DOHH2 (cell line): ENCODE measurements at regions not wholly inside any gene's neighbourhood (a gene's known extent, or its start where the extent isn't known, plus 50 kb on each side); places are given as distances from the start of the nearest gene placed in this dataset.

Experiments
- H3F3A ChIP-seq: fragments of 200-600 bp; sonication (generic), shearing (Covaris generic); 2 replicates; pipeline ENCODE4 v1.6.0; 2016; ENCODE audit warnings: antibody characterized with exemption, mild to moderate bottlenecking; ENCODE audit not compliant: control insufficient read depth, insufficient read depth
- H3K27ac ChIP-seq: fragments of 200-600 bp; sonication (generic); 2 replicates; pipeline ENCODE4 v1.5.1; 2014; ENCODE audit warnings: low read depth, mild to moderate bottlenecking, low read length, moderate library complexity
- H3K27me3 ChIP-seq: fragments of 200-600 bp; sonication (generic); 2 replicates; pipeline ENCODE4 v1.6.1; 2014; ENCODE audit warnings: mild to moderate bottlenecking, low read length, mixed read lengths; ENCODE audit not compliant: control insufficient read depth
- H3K36me3 ChIP-seq: fragments of 200-600 bp; sonication (generic); 2 replicates; pipeline ENCODE4 v1.6.1; 2014; ENCODE audit warnings: mild to moderate bottlenecking, low read length, moderate library complexity, mixed read lengths; ENCODE audit not compliant: control insufficient read depth
- H3K4me1 ChIP-seq: fragments of 200-600 bp; sonication (generic); 2 replicates; pipeline ENCODE4 v1.6.1; 2014; ENCODE audit warnings: mild to moderate bottlenecking, low read length, mixed read lengths; ENCODE audit not compliant: control insufficient read depth
- H3K4me2 ChIP-seq: fragments of 200-600 bp; sonication (generic); 2 replicates; pipeline ENCODE4 v1.6.0; 2014; ENCODE audit warnings: mild to moderate bottlenecking, low read length, moderate library complexity
- H3K4me3 ChIP-seq: fragments of 200-600 bp; sonication (generic); 2 replicates; pipeline ENCODE4 v1.5.1; 2014; ENCODE audit warnings: mild to moderate bottlenecking, low read length, mixed read lengths
- H3K79me2 ChIP-seq: fragments of 200-600 bp; sonication (generic); 2 replicates; pipeline ENCODE4 v1.6.1; 2014; ENCODE audit warnings: mild to moderate bottlenecking, low read length, mixed read lengths; ENCODE audit not compliant: control insufficient read depth
- H3K9me2 ChIP-seq: fragments of 200-600 bp; sonication (generic); replicated peaks from 2 replicates; pipeline ENCODE4 v1.6.1; 2014; ENCODE audit warnings: mild to moderate bottlenecking, low read length, mixed read lengths; ENCODE audit not compliant: control insufficient read depth
- H3K9me3 ChIP-seq: fragments of 200-600 bp; sonication (generic); 2 replicates; pipeline ENCODE4 v1.6.1; 2014; ENCODE audit warnings: antibody characterized with exemption, low read length, mixed read lengths; ENCODE audit not compliant: control insufficient read depth, insufficient read depth
- H4K20me1 ChIP-seq: fragments of 200-600 bp; sonication (generic); 2 replicates; pipeline ENCODE4 v1.6.0; 2014; ENCODE audit warnings: low read depth, mild to moderate bottlenecking, antibody characterized with exemption, low read length, moderate library complexity; ENCODE audit not compliant: control insufficient read depth, insufficient read depth
- CTCF ChIP-seq: fragments of 200-600 bp; sonication (generic); IDR thresholded peaks from one replicate; pipeline ENCODE4 v1.5.1; 2014; ENCODE audit warnings: antibody characterized with exemption, mild to moderate bottlenecking, low read depth, low read length; ENCODE audit not compliant: poor library complexity, severe bottlenecking
- EZH2phosphoT487 ChIP-seq: fragments of 200-600 bp; sonication (generic); IDR thresholded peaks from 2 replicates; pipeline ENCODE4 v1.6.1; 2017; ENCODE audit warnings: borderline replicate concordance, mild to moderate bottlenecking, antibody characterized with exemption, low read length, moderate library complexity, mixed read lengths

- H3F3A ChIP-seq = no peaks in the 10 kb centered on the region
- H3K9me3 ChIP-seq = no peaks in the 10 kb centered on the region
- H3K27me3 ChIP-seq = no peaks in the 10 kb centered on the region
- no peaks in the 10 kb centered on the region for H3K9me2 ChIP-seq
- no peaks in the 10 kb centered on the region for H3K36me3 ChIP-seq
- H3K4me1 ChIP-seq = no peaks in the 10 kb centered on the region
- H3K27ac ChIP-seq = no peak overlapping the region
- H3K4me3 ChIP-seq = no peak overlapping the region
- H3K4me2 ChIP-seq = no peak overlapping the region
- TF ChIP-seq CTCF = no peak
- no peaks in the 10 kb centered on the region for H3K79me2 ChIP-seq
- H4K20me1 ChIP-seq = no peaks in the 10 kb centered on the region
These were observed 513.0 kb downstream of the NAV3 start for GRCh38 chr12:78343657-78344056.

GRCh38 chr12:78359520-78359919, 505.1 kb upstream of the SYT1 start:
- no peaks in the 10 kb centered on the region for H3K4me1 ChIP-seq
- no peaks in the 10 kb centered on the region for H3K27me3 ChIP-seq
- no peak overlapping the region for H3K4me2 ChIP-seq
- no peak overlapping the region for H3K4me3 ChIP-seq
- TF ChIP-seq EZH2phosphoT487 = no peak
- TF ChIP-seq CTCF = no peak
- no peaks in the 10 kb centered on the region for H3K79me2 ChIP-seq
- H3K27ac ChIP-seq = no peak overlapping the region
- no peaks in the 10 kb centered on the region for H3K9me3 ChIP-seq
- no peaks in the 10 kb centered on the region for H4K20me1 ChIP-seq
- no peaks in the 10 kb centered on the region for H3F3A ChIP-seq
- H3K36me3 ChIP-seq = no peaks in the 10 kb centered on the region
- H3K9me2 ChIP-seq = no peaks in the 10 kb centered on the region

DNA sequence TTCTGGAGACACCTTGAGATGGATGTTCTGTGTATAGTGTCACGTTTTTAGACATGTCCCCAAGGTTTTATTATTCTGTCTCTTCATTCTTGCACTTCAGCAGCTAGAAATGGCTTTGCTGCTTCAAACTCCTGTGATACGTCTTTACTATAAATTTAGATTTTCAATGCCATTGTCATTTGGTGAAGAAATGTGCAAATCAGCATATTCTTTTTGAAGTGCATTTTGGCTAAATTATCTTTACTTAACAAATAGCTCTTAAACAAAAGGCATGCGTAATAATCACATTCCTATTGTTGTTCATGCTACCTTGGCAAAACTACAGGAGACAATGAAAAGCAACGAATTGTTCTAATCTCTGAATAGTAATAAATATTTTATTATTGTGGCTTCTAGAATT, 502.9 kb upstream of the SYT1 start:
- H3K4me3 ChIP-seq = no peak overlapping the region
- no peaks in the 10 kb centered on the region for H3K79me2 ChIP-seq
- no peak for TF ChIP-seq CTCF
- TF ChIP-seq EZH2phosphoT487 = no peak
- no peaks in the 10 kb centered on the region for H3F3A ChIP-seq
- H3K4me2 ChIP-seq = no peak overlapping the region
- H4K20me1 ChIP-seq = no peaks in the 10 kb centered on the region
- H3K27ac ChIP-seq = no peak overlapping the region
- no peaks in the 10 kb centered on the region for H3K36me3 ChIP-seq
- H3K9me3 ChIP-seq = no peaks in the 10 kb centered on the region
- no peaks in the 10 kb centered on the region for H3K4me1 ChIP-seq
- H3K9me2 ChIP-seq = no peaks in the 10 kb centered on the region
- H3K27me3 ChIP-seq = no peaks in the 10 kb centered on the region

GRCh38 chr12:78371284-78371683, 493.3 kb upstream of the SYT1 start:
- H3K9me3 ChIP-seq = no peaks in the 10 kb centered on the region
- H3K27me3 ChIP-seq = no peaks in the 10 kb centered on the region
- no peak overlapping the region for H3K4me3 ChIP-seq
- H3K36me3 ChIP-seq = no peaks in the 10 kb centered on the region
- H3K9me2 ChIP-seq = no peaks in the 10 kb centered on the region
- H3K79me2 ChIP-seq = no peaks in the 10 kb centered on the region
- H3F3A ChIP-seq = no peaks in the 10 kb centered on the region
- H3K4me1 ChIP-seq = no peaks in the 10 kb centered on the region
- H4K20me1 ChIP-seq = no peaks in the 10 kb centered on the region
- H3K27ac ChIP-seq = no peak overlapping the region
- TF ChIP-seq EZH2phosphoT487 = no peak
- no peak for TF ChIP-seq CTCF
- no peak overlapping the region for H3K4me2 ChIP-seq
